ENCODE measurements at regions not wholly inside any gene's neighbourhood (a gene's known extent, or its start where the extent isn't known, plus 50 kb on each side); places are given as distances from the start of the nearest gene placed in this dataset.

DNA sequence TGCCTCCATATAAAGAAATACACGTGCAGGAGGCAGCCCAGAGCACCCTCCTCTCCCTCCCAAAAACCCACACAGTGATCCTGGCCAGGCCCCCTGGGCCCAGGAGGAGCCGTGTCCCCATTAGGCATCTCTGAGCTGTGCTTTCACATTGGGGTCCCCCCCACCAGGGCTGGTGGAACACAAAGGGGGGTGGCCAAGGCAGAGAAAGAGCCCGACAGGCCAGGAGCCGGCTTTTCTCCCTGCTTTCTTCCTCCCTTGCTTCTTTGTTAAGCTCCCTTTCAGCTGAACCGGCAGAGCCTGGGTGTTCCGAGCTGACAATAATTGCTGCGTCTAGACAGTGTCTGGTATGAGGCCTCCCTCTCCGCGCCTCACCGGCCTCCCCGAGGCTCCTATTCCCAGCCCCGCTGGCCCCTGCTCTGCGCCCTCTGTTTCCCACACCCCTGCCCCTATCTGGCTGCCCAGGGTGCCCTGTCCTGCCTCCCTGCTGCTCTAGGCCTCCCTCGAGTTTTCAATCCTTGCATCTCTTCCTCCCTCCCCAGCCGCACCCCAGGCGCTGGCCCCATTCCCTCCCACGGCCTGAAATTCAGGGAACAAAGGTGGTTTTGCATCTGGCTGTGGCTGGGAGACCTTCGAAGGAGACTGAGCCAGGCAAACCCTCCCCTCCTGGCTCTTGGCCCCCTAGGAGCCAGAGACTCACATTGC is 120.6 kb downstream of the C9orf50 start:
- TF ChIP-seq CTCF (IDR thresholded peaks at IDR 0.05) (no peak), POLR2A (IDR thresholded peaks at IDR 0.05) (no peak)

Measured in heart left ventricle (tissue), 13 donors.